Endodermal cell (in vitro differentiated cells): ENCODE measurements at regions not wholly inside any gene's neighbourhood (a gene's known extent, or its start where the extent isn't known, plus 50 kb on each side); places are given as distances from the start of the nearest gene placed in this dataset.
A peak's percentile ranks its signal among the peaks of the same experiment; 100 is the strongest.

Source experiments
- DNase-seq: peaks from one replicate; pipeline ENCODE4 v3.0.0-alpha.2; 2017
- H3K27ac ChIP-seq: 2 replicates; pipeline ENCODE4 v1.5.1; 2013; ENCODE audit warnings: mild to moderate bottlenecking, low read depth, low read length, moderate library complexity
- H3K27me3 ChIP-seq: 2 replicates; pipeline ENCODE4 v1.6.1; 2013; ENCODE audit warnings: mild to moderate bottlenecking, low read length, moderate library complexity; ENCODE audit not compliant: insufficient read depth, control insufficient read depth, poor library complexity, severe bottlenecking
- H3K36me3 ChIP-seq: 2 replicates; pipeline ENCODE4 v1.7.0; 2013; ENCODE audit warnings: mild to moderate bottlenecking, low read length, moderate library complexity; ENCODE audit not compliant: control insufficient read depth, insufficient read depth
- H3K4me1 ChIP-seq: one replicate; pipeline ENCODE4 v1.7.0; 2013; ENCODE audit warnings: low read length; ENCODE audit not compliant: control insufficient read depth, insufficient read depth
- H3K4me3 ChIP-seq: 2 replicates; pipeline ENCODE4 v1.5.1; 2013; ENCODE audit warnings: mild to moderate bottlenecking, low read length, moderate library complexity
- H3K9ac ChIP-seq: 2 replicates; pipeline ENCODE4 v1.6.1; 2013; ENCODE audit warnings: mild to moderate bottlenecking, low read length, moderate library complexity; ENCODE audit not compliant: poor library complexity, severe bottlenecking; ENCODE audit errors: extremely low read depth
- H3K9me3 ChIP-seq: 2 replicates; pipeline ENCODE4 v1.6.1; 2013; ENCODE audit warnings: mild to moderate bottlenecking, low read length, moderate library complexity; ENCODE audit not compliant: control insufficient read depth
- H3K27ac Mint-ChIP-seq: 2 replicates; pipeline ENCODE4 v1.8.0; 2020; ENCODE audit warnings: mixed read lengths
- H3K27me3 Mint-ChIP-seq: 2 replicates; pipeline ENCODE4 v1.8.0; 2021; ENCODE audit warnings: mild to moderate bottlenecking, mixed read lengths; ENCODE audit not compliant: insufficient read depth
- H3K36me3 Mint-ChIP-seq: 2 replicates; pipeline ENCODE4 v1.8.0; 2020; ENCODE audit warnings: low read depth, mixed read lengths
- H3K4me1 Mint-ChIP-seq: 2 replicates; pipeline ENCODE4 v1.8.0; 2020; ENCODE audit warnings: mixed read lengths
- H3K4me3 Mint-ChIP-seq: 2 replicates; pipeline ENCODE4 v1.8.0; 2020; ENCODE audit warnings: mild to moderate bottlenecking, moderate library complexity, mixed read lengths
- H3K9me3 Mint-ChIP-seq: 2 replicates; pipeline ENCODE4 v1.8.0; 2020; ENCODE audit warnings: mild to moderate bottlenecking, mixed read lengths
- WGBS, 2 experiments: methylation state at CpG; one replicate each; pipeline versions ENCODE4 v1.1.5 to v1.1.7; 2013; ENCODE audit warnings: missing lambda C conversion rate in 2 of 2, mixed read lengths in 1 of 2; ENCODE audit not compliant: insufficient coverage in 1 of 2, insufficient read length in 1 of 2; 5-methylcytosine and 5-hydroxymethylcytosine counted together
- TF ChIP-seq, protein P1 (sequence below): fragments of 200-600 bp; sonication (generic); conservative IDR thresholded peaks from 2 replicates; pipeline ENCODE4 v1.5.0; 2021; ENCODE audit warnings: antibody characterized with exemption, mild to moderate bottlenecking

DNA sequence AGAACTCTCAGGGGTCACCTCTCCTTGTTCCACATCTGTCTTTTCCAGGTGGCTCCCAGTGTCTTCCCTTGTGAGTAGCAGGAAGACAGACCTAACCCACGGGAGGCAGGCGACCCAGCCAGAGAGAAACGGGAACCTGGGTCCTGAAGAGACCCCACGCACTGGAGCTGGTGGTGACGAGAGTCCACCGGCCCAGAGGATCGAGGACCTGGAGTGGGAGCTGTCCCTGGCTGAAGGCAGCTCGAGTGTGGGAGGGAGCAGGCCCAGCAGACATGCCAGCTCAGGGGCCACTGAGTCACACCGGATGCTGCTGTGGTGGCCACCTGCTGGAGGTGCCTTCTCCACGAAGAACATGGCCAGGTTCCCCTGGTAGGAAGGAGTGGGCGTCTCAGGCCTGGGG lies 66.5 kb upstream of the ATP12A start:
- peaks cover 7% of the 10 kb centered on the region for H3K27me3 Mint-ChIP-seq
- Histone ChIP-seq H3K9me3 (no peaks in the 10 kb centered on the region), H3K36me3 (no peaks in the 10 kb centered on the region), H3K27ac (no peak overlapping the region), H3K9ac (no peak overlapping the region), H3K27me3 (no peaks in the 10 kb centered on the region), H3K4me1 (no peaks in the 10 kb centered on the region), H3K4me3 (no peak overlapping the region)
- TF ChIP-seq, protein P1, sequence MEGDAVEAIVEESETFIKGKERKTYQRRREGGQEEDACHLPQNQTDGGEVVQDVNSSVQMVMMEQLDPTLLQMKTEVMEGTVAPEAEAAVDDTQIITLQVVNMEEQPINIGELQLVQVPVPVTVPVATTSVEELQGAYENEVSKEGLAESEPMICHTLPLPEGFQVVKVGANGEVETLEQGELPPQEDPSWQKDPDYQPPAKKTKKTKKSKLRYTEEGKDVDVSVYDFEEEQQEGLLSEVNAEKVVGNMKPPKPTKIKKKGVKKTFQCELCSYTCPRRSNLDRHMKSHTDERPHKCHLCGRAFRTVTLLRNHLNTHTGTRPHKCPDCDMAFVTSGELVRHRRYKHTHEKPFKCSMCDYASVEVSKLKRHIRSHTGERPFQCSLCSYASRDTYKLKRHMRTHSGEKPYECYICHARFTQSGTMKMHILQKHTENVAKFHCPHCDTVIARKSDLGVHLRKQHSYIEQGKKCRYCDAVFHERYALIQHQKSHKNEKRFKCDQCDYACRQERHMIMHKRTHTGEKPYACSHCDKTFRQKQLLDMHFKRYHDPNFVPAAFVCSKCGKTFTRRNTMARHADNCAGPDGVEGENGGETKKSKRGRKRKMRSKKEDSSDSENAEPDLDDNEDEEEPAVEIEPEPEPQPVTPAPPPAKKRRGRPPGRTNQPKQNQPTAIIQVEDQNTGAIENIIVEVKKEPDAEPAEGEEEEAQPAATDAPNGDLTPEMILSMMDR = no peak
- H3K36me3 Mint-ChIP-seq = no peaks in the 10 kb centered on the region
- no peak overlapping the region for H3K27ac Mint-ChIP-seq
- peaks cover 3% of the 10 kb centered on the region for H3K4me1 Mint-ChIP-seq
- no peaks in the 10 kb centered on the region for H3K9me3 Mint-ChIP-seq
- DNase-seq = peak; percentile 26
- WGBS, 2 experiments = 93 to 94% methylated on average over 8 to 11 of the region's 11 CpGs
- no peak overlapping the region for H3K4me3 Mint-ChIP-seq

DNA sequence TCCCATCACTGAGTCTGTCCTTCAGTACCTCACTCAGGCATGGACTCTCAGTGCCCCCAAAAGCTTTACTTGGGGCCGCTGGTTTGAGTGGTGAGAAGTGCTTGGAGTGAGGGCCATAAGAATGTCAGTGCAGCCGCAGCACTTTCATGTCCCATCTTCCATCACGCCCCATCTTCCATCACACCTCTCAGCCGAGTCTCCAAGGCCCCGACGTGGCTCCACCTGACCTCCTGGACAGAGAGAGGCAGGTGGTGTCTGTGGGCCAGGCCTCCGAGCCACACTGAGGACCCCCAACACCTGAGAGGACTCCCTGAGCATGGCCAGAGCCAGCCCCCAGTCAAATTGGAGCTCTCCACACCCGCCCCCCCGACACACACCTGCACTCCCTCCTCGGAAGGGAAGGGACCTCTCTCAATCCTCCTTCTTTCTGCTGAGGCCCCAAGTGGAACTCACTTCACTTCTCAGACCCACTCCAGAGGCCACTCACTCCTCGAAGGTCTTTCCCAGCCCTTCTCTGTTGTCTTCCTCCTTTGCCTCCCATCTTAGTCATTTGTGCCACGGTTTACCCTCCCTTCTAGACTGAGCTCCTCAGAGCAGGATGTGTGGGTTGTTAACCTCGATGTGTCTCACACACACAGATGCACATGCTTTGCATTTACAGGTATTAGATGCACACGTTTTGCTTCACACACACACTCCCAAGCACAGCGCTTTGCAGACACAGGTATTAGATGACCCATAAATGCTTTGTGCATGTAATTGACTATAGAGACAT lies 65.7 kb upstream of the ATP12A start:
- Mint-ChIP-seq H3K9me3 (no peaks in the 10 kb centered on the region), H3K27ac (no peak overlapping the region), H3K4me1 (peaks cover 3% of the 10 kb centered on the region), H3K27me3 (peaks cover 7% of the 10 kb centered on the region), H3K4me3 (no peak overlapping the region), H3K36me3 (no peaks in the 10 kb centered on the region)
- no peak overlapping the region for H3K27ac ChIP-seq
- H3K9me3 ChIP-seq = no peaks in the 10 kb centered on the region
- H3K4me3 ChIP-seq = no peak overlapping the region
- 95 to 97% methylated on average over 7 to 13 of the region's 15 CpGs for WGBS, 2 experiments
- no peaks in the 10 kb centered on the region for H3K36me3 ChIP-seq
- no peaks in the 10 kb centered on the region for H3K4me1 ChIP-seq
- peak; percentile 19 for DNase-seq
- TF ChIP-seq, protein P1 = no peak
- no peaks in the 10 kb centered on the region for H3K27me3 ChIP-seq
- no peak overlapping the region for H3K9ac ChIP-seq

DNA sequence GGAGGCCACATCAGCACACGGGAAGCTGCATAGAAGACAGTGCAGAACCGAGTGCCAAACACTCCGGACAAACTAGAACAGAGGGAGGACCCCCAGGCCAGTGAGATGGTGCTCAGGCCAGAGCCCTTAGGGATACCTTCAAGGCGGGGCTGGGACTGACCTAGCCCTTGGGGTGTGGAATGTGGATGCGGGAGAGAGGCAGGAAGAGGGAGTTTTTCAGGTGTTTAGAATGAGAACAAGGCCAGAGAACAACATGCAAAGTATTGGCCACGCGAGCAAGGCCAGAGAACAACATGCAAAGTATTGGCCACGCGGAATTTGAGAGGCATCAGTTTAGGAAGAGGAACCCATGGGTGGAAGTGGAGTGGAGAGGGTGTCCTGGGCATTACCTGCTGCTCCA lies 65.1 kb upstream of the ATP12A start:
- H3K27me3 Mint-ChIP-seq = peaks cover 7% of the 10 kb centered on the region
- WGBS, 2 experiments = 91 to 95% methylated on average over 8 to 9 of the region's 9 CpGs

More for the DNA sequence above, 65.1 kb upstream of the ATP12A start:
- TF ChIP-seq, protein P1 = no peak
- Mint-ChIP-seq H3K27ac (no peak overlapping the region), H3K4me1 (peaks cover 3% of the 10 kb centered on the region), H3K9me3 (no peaks in the 10 kb centered on the region), H3K36me3 (no peaks in the 10 kb centered on the region), H3K4me3 (no peak overlapping the region)
- no peak for DNase-seq
- H3K27me3 ChIP-seq = no peaks in the 10 kb centered on the region
- no peaks in the 10 kb centered on the region for H3K4me1 ChIP-seq
- H3K36me3 ChIP-seq = no peaks in the 10 kb centered on the region
- no peak overlapping the region for H3K9ac ChIP-seq
- no peak overlapping the region for H3K4me3 ChIP-seq
- no peak overlapping the region for H3K27ac ChIP-seq
- H3K9me3 ChIP-seq = no peaks in the 10 kb centered on the region
